Effector memory CD8-positive, alpha-beta T cell (primary cell): ENCODE measurements at regions not wholly inside any gene's neighbourhood (a gene's known extent, or its start where the extent isn't known, plus 50 kb on each side); places are given as distances from the start of the nearest gene placed in this dataset.

Source experiments
- ATAC-seq: fragments of 150-1000 bp; cut with Tn5 transposase; replicated peaks from 2 replicates; pipeline ENCODE4 v1.10.0; 2021; ENCODE audit warnings: mild to moderate bottlenecking, moderate library complexity
- DNase-seq, 3 experiments: peaks; one replicate each; pipeline ENCODE4 v3.0.0; 2021
- H3K27ac Mint-ChIP-seq, 2 donors: one replicate each; pipeline ENCODE4 v1.8.0; 2022; ENCODE audit warnings: mild to moderate bottlenecking in 2 of 2, mixed read lengths in 2 of 2, moderate library complexity in 2 of 2
- H3K27me3 Mint-ChIP-seq, 2 donors: one replicate each; pipeline ENCODE4 v1.8.0; 2022; ENCODE audit warnings: mixed read lengths in 2 of 2
- H3K36me3 Mint-ChIP-seq: one replicate; pipeline ENCODE4 v1.8.0; 2022; ENCODE audit warnings: mild to moderate bottlenecking, moderate library complexity, mixed read lengths; ENCODE audit not compliant: insufficient read depth
- H3K4me1 Mint-ChIP-seq, 2 donors: one replicate each; pipeline ENCODE4 v1.8.0; 2022; ENCODE audit warnings: low read depth in 2 of 2, mixed read lengths in 2 of 2
- H3K4me3 Mint-ChIP-seq, 2 donors: one replicate each; pipeline ENCODE4 v1.8.0; 2022; ENCODE audit warnings: mild to moderate bottlenecking in 2 of 2, mixed read lengths in 2 of 2, moderate library complexity in 2 of 2
- H3K9me3 Mint-ChIP-seq, 2 donors: one replicate each; pipeline ENCODE4 v1.8.0; 2022; ENCODE audit warnings: mixed read lengths in 2 of 2

DNA sequence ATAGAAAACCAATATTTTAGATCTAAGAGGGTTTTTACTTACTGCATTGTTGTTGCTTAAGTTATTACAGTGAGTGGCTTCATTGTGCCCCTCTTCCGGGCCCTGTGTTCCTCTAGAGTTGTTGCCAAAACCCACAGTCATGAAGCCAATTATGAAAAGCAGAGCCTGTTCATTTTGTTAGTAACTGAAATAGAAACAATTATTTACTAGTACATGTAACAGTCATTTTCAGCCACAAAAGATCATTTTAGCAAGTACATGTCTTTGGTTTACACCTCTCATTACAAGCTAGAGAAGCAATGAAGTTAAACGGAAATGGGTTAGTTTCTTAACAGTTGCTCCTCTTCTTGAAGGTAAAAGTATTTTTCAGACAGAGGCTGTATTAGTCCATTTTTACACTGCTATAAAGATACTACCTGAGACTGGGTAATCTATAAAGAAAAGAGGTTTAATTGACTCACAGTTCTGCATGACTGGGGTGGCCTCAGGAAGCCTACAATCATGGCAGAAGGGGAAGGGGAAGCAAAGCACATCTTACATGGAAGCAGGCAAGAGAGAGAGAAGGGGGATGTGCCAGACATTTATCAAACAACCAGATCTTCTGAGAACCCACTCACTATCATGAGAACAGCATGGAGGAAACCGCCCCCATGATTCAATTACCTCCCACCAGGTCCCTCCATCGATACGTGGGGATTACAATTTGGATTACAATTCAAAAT, 380.5 kb downstream of the SFMBT2 start:
- peaks cover 10% of the 10 kb centered on the region for H3K36me3 Mint-ChIP-seq
- DNase-seq (peak in 1 of 3 experiments; percentile 33), ATAC-seq (peak; percentile 80)
- H3K4me1 Mint-ChIP-seq: peaks cover 61 to 87% of the 10 kb centered on the region in 2 donors
- peak overlapping the region; percentile 64 to 80 for H3K4me3 Mint-ChIP-seq
- peaks cover 14 to 19% of the 10 kb centered on the region in 2 donors for H3K9me3 Mint-ChIP-seq
- peak overlapping the region; percentile 77 to 95 for H3K27ac Mint-ChIP-seq
- H3K27me3 Mint-ChIP-seq: no peaks in the 10 kb centered on the region

DNA sequence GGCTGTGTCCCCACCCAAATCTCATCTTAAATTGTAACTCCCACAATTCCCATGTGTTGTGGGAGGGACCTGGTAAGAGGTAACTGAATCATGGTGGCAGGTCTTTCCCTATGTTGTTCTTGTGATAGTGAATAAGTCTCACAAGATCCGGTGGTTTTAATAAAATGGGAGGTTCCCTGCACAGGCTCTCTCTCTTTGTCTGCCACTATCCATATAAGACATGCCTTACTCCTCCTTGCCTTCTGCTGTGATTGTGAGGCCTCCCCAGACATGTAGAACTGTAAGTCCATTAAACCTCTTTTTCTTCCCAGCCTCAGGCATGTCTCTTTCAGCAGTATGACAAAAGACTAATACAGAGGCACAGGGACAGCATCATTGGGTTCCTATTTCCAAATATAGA, 381.2 kb downstream of the SFMBT2 start:
- Mint-ChIP-seq H3K36me3 (peaks cover 10% of the 10 kb centered on the region), H3K9me3 (peaks cover 11 to 19% of the 10 kb centered on the region in 2 donors), H3K27me3 (no peaks in the 10 kb centered on the region), H3K27ac (peak overlapping the region; percentile 77 to 95), H3K4me3 (peak overlapping the region; percentile 64 to 80), H3K4me1 (peaks cover 55 to 80% of the 10 kb centered on the region in 2 donors)
- no peak for ATAC-seq
- no peak for DNase-seq

DNA sequence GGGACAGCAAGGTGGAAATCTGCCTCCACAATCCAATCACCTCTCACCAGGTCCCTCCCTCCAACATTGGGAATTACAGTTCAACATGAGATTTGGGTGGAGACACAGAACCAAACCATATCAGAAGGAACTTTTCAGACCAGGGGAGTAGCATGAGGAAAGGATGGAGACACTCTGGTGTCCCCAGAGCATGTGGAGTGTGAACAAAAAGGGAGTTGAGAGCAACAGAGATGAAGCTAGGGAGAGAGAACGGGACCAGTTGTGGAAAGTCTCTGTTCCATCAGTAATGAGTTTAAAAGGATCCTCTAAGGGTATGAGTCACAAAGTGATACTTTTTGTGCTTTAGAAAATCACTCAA, 382.0 kb downstream of the SFMBT2 start:
- peaks cover 10% of the 10 kb centered on the region for H3K36me3 Mint-ChIP-seq
- no peak for ATAC-seq
- peaks cover 11 to 19% of the 10 kb centered on the region in 2 donors for H3K9me3 Mint-ChIP-seq
- H3K27ac Mint-ChIP-seq: peak overlapping the region; percentile 77 to 95
- H3K4me1 Mint-ChIP-seq: peaks cover 48 to 76% of the 10 kb centered on the region in 2 donors
- no peak for DNase-seq
- peak overlapping the region; percentile 64 to 80 for H3K4me3 Mint-ChIP-seq
- H3K27me3 Mint-ChIP-seq: no peaks in the 10 kb centered on the region

DNA sequence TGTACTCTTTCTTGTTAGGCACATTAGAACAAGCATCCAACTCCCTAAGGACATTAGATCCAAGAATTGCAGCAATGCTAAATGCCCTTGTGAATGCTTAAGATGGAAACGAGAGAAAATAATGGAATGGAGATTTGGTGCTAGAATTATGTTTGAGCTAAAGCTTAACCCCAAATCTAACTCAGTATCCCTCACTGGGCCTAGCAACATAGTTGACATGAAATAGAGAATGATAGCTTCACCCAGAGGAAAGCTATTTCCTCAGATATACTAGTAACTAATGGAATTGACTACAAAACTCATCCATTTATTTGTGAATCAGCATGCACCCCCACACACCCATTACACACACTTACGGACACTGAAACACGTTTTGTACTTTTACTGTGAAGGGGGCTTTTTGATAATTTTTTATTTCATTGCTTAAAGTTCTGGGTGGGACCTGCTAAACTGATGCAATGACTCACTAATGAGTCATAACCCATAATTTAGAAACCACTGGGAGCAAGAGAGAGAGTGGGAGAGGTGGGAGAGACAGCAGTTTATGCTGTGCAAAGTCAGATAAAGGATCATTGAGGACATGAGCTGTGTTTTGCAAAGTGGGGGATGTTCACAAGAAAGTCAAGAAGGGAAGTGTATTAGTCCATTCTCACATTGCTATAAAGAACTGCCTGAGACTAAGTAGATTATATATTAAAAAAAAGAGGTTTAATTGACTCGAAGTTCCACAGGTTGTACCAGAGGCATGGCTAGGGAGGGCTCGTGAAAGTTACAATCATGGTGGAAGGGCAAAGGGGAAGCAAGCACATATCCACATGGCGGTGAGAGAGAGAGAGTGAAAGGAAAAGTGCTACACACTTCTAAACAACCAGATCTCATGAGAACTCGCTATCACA, 382.7 kb downstream of the SFMBT2 start:
- ATAC-seq (peak; percentile 14), DNase-seq (no peak)
- Mint-ChIP-seq H3K9me3 (peaks cover 9 to 19% of the 10 kb centered on the region in 2 donors), H3K4me1 (peaks cover 46 to 77% of the 10 kb centered on the region in 2 donors), H3K4me3 (peak overlapping the region; percentile 64 to 80), H3K36me3 (peaks cover 9% of the 10 kb centered on the region), H3K27ac (peak overlapping the region; percentile 77 to 95), H3K27me3 (no peaks in the 10 kb centered on the region)

DNA sequence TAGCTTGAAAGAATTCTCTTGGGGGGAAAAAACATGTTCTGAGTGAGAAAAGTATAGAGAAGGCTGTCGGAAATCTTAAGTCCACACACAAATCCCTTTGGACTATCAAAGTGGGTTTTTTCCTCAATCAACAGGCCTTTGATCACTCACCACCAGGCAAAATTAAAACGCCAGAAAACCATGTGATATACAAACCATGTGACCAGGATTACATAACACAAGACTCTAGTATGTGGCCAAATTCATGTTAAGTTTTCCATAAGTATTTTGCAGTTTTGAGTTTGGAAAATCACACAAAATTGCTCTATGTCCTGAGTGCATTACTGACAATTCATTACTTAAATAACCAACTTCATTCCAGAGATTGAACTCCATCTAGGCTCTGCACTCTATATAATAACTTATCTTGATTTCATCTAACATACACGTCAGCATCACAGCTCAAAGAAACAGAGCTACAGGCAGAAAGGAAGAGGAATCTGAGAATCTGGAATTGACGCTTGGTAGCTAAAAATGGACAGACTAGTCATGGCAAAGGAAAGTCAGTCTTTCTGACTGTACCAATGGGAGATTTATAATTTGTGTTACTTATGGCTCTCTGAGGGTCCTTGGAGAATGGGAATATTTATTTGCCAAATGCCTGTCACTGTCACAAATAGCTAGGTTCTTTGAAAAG, 383.5 kb downstream of the SFMBT2 start:
- Mint-ChIP-seq H3K4me3 (peak overlapping the region in 1 of 2 donors; percentile 80), H3K36me3 (peaks cover 7% of the 10 kb centered on the region), H3K9me3 (peaks cover 6 to 19% of the 10 kb centered on the region in 2 donors), H3K27ac (peak overlapping the region in 1 of 2 donors; percentile 95), H3K27me3 (no peaks in the 10 kb centered on the region), H3K4me1 (peaks cover 39 to 73% of the 10 kb centered on the region in 2 donors)
- no peak for DNase-seq
- ATAC-seq: no peak

DNA sequence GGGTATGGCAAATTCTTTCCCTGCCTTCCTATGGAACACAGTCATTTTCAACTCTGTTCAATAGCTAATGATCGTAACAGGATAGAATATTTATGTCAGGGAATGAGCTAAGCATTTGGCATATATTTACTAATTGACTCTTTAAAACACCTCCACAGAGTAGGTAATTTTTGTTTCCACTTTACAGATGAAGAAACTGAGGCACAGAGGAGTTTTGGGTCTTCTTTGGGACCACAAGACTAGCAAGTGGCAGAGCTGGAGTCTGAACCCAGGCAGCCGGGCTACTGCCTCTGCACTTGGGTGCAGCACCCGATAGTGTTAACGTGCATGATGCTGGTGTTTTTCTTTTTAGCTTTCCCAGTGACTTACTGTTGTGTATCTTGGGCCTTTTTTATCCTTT, 384.0 kb downstream of the SFMBT2 start:
- Mint-ChIP-seq H3K27me3 (no peaks in the 10 kb centered on the region), H3K4me3 (no peak overlapping the region), H3K9me3 (peaks cover 6 to 19% of the 10 kb centered on the region in 2 donors), H3K27ac (peak overlapping the region in 1 of 2 donors; percentile 95), H3K36me3 (peaks cover 7% of the 10 kb centered on the region), H3K4me1 (peaks cover 37 to 68% of the 10 kb centered on the region in 2 donors)
- DNase-seq (no peak), ATAC-seq (no peak)

DNA sequence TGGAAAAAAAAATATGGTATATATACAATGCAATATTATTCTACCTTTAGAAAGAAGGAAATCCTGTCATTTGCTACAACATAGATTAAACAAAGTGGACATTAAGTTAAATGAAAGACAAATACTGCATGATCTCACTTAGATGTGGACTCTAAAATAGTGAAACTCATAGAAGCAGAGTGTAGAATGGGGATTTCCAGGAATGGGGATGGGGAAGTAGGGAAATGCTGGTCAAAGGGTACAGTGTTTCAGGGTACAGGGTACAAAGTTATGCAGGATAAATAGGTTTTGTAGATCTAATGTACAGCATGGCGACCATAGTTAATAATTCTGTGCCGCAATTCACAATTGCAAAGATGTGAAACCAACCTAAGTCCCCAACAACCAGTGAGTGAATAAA, 385.5 kb downstream of the SFMBT2 start:
- Mint-ChIP-seq H3K27me3 (no peaks in the 10 kb centered on the region), H3K4me1 (peaks cover 37 to 62% of the 10 kb centered on the region in 2 donors), H3K27ac (no peak overlapping the region), H3K9me3 (peaks cover 4 to 14% of the 10 kb centered on the region in 2 donors), H3K36me3 (peaks cover 5% of the 10 kb centered on the region), H3K4me3 (no peak overlapping the region)
- DNase-seq (no peak), ATAC-seq (no peak)

DNA sequence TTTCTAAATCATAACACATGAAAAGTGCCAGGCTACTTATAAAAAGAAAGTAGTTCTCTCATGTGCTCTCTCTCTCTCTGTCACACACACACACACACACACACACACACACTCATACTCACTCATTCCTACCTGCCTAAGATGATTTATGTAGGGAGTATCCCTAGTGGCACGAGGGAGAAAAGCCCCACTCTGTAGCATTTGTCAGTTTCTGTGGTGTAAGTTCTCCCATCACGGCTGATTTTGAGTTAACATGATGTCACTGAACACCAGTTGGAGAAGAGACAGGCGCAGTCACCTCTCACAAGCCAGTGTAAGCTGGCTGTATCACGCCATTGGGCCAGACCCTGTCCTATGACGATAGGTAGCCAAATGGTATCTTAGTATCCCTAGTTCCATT, 395.4 kb downstream of the SFMBT2 start:
- peak overlapping the region in 1 of 2 donors; percentile 13 for H3K27ac Mint-ChIP-seq
- H3K4me1 Mint-ChIP-seq: peaks cover 5 to 15% of the 10 kb centered on the region in 2 donors
- no peak overlapping the region for H3K4me3 Mint-ChIP-seq
- H3K27me3 Mint-ChIP-seq: no peaks in the 10 kb centered on the region
- H3K9me3 Mint-ChIP-seq: no peaks in the 10 kb centered on the region
- DNase-seq: no peak
- H3K36me3 Mint-ChIP-seq: no peaks in the 10 kb centered on the region
- no peak for ATAC-seq

DNA sequence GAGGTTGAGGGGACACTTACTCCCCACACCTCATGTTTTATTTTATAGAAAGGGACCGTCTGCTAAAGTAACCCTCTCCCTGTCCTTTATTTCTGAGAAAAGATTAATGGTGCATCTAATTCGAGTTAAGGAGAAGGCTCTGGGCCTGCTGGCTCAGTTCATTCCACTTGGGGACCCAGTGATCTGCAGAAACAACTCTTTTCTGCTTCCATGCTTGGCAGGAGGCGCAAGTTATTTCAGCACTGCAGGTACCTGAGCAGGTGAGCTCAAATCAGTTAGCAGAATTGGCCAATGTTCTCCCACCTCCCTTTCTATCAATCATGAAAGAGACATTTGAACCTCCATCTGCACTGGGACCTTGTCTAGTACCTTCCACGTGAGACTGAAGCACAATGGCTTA, 396.1 kb downstream of the SFMBT2 start:
- H3K4me3 Mint-ChIP-seq: no peak overlapping the region
- no peak for DNase-seq
- no peaks in the 10 kb centered on the region for H3K9me3 Mint-ChIP-seq
- no peaks in the 10 kb centered on the region for H3K36me3 Mint-ChIP-seq
- H3K27ac Mint-ChIP-seq: peak overlapping the region in 1 of 2 donors; percentile 13
- peaks cover 9 to 15% of the 10 kb centered on the region in 2 donors for H3K4me1 Mint-ChIP-seq
- no peaks in the 10 kb centered on the region for H3K27me3 Mint-ChIP-seq
- no peak for ATAC-seq

DNA sequence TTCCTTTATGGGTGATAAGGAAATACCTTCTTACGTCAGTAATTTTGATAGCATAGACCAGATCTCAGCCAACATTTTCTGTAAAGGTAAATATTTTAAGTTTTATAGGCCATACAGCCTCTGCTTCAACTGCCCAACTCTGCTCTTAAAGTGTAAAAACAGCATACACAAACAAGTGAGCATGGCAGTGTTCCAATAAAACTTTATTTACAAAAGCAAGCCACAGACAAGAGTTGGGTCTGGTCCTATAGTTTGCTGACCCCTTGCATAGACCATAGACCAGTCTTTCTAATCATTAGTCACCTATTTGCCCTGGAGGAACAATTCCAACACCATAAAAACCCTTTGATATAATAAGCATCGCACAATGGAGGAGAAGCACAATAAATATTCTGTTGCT, 398.8 kb downstream of the SFMBT2 start:
- no peaks in the 10 kb centered on the region for H3K36me3 Mint-ChIP-seq
- no peaks in the 10 kb centered on the region for H3K27me3 Mint-ChIP-seq
- DNase-seq (no peak), ATAC-seq (no peak)
- no peak overlapping the region for H3K27ac Mint-ChIP-seq
- peaks cover 6 to 15% of the 10 kb centered on the region in 2 donors for H3K4me1 Mint-ChIP-seq
- H3K9me3 Mint-ChIP-seq: no peaks in the 10 kb centered on the region
- H3K4me3 Mint-ChIP-seq: no peak overlapping the region

DNA sequence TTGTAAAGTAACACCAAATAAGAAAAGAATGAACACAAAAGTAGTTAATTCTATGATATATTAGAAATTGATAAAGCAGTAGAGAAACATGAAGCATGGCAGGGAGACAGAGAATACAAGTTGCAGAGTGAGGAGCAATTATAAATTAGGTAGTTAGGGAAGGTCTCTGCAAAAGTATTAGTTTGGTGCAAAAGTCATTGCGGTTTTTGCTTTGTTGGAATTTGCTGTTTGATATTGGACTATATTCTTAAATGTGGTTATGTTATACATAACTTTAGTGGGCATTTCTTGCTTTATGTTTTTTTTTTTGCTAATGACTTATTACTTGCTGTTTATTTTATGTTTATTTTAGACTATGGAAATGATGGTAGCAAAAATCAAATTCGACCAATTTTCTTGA, 402.2 kb downstream of the SFMBT2 start:
- H3K9me3 Mint-ChIP-seq: no peaks in the 10 kb centered on the region
- H3K4me1 Mint-ChIP-seq: peaks cover 17 to 18% of the 10 kb centered on the region in 2 donors
- no peak overlapping the region for H3K4me3 Mint-ChIP-seq
- no peaks in the 10 kb centered on the region for H3K27me3 Mint-ChIP-seq
- H3K36me3 Mint-ChIP-seq: no peaks in the 10 kb centered on the region
- no peak for ATAC-seq
- DNase-seq: no peak
- no peak overlapping the region for H3K27ac Mint-ChIP-seq

DNA sequence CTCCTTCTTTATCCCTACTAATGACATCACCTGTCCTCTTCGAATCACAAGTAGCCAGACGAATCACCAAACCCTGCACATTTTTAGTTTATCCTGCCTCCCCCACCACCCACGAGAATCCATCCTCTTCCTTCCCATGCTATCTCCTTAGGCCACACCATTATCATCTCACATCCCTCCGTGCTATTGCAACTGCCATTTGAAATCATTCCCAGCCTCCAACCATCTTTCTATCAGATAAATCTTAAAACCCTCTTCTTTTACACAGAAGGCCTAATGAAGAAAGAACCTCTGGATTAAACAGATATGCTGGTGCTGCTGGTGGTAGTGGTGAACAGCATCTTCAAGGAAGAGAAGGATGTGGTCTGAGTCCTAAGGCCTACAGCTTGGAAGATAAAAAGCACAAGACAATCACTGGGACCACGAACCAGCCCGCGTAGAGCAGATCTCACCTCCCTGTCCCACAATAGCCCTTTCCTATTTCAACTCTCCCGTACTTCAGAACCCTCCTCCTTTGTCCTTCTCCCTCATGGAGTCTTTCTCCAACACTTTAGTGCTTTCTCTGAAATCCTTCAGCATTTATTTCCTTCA, 403.1 kb downstream of the SFMBT2 start:
- no peak overlapping the region for H3K27ac Mint-ChIP-seq
- ATAC-seq: no peak
- H3K36me3 Mint-ChIP-seq: no peaks in the 10 kb centered on the region
- no peak overlapping the region for H3K4me3 Mint-ChIP-seq
- no peaks in the 10 kb centered on the region for H3K27me3 Mint-ChIP-seq
- DNase-seq: no peak
- H3K9me3 Mint-ChIP-seq: no peaks in the 10 kb centered on the region
- peaks cover 20 to 21% of the 10 kb centered on the region in 2 donors for H3K4me1 Mint-ChIP-seq

DNA sequence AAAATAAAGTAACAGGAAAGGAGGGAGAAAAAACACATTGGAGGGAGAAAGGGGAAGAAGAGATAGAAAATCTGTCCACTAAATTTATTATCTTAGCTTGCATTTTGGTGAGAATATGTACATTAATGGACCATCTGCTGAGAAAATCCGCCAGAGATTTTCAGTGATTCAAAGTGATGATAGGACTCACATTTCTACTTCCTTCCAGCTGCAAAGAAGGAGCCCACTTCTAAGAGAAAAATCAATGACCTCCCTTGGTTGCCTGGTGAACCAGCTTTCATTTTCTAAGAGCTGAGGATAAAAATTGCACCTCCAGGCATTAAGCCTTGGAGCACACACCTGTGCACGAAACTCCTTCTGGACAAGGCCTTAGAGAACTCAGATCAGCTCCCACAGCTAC, 404.3 kb downstream of the SFMBT2 start:
- H3K36me3 Mint-ChIP-seq: no peaks in the 10 kb centered on the region
- no peak for ATAC-seq
- H3K27ac Mint-ChIP-seq: no peak overlapping the region
- no peak for DNase-seq
- H3K4me3 Mint-ChIP-seq: no peak overlapping the region
- no peaks in the 10 kb centered on the region for H3K9me3 Mint-ChIP-seq
- peaks cover 20 to 23% of the 10 kb centered on the region in 2 donors for H3K4me1 Mint-ChIP-seq
- no peaks in the 10 kb centered on the region for H3K27me3 Mint-ChIP-seq
